Ascending aorta (tissue), 2 donors: ENCODE measurements at regions not wholly inside any gene's neighbourhood (a gene's known extent, or its start where the extent isn't known, plus 50 kb on each side); places are given as distances from the start of the nearest gene placed in this dataset.

Experiments
- DNase-seq, 2 donors: peaks; one replicate each; pipeline ENCODE4 v3.0.0-alpha.2; 2019; ENCODE audit warnings: low spot score in 2 of 2
- H3K27ac ChIP-seq, 2 donors: fragments of 200-600 bp; sonication (generic); one replicate each; pipeline ENCODE4 v1.5.1; 2016 to 2017; ENCODE audit warnings: mild to moderate bottlenecking in 1 of 2
- H3K27me3 ChIP-seq: fragments of 200-600 bp; sonication (generic); one replicate; pipeline ENCODE4 v1.5.1; 2017
- H3K36me3 ChIP-seq, 2 donors: fragments of 200-600 bp; sonication (generic); one replicate each; pipeline ENCODE4 v1.5.1; 2016
- H3K4me1 ChIP-seq, 2 donors: fragments of 200-600 bp; sonication (generic); one replicate each; pipeline ENCODE4 v1.5.1; 2016 to 2017; ENCODE audit warnings: mild to moderate bottlenecking in 1 of 2
- H3K4me3 ChIP-seq, 2 donors: fragments of 200-600 bp; sonication (generic); one replicate each; pipeline ENCODE4 v1.5.1; 2016 to 2017; ENCODE audit warnings: mild to moderate bottlenecking in 1 of 2
- H3K9me3 ChIP-seq, 2 donors: fragments of 200-600 bp; sonication (generic); one replicate each; pipeline ENCODE4 v1.5.1; 2016
- intact Hi-C: fragments of 100-400 bp; cut with DNase I; formaldehyde crosslinking; loops from one replicate; pipeline ENCODE4 v1.15.1; 2023
- TF ChIP-seq, protein P1 (sequence below), 3 experiments: fragments of 200-600 bp in 2 of 3; fragments of 450-650 bp in 1 of 3; sonication (generic) in 2 of 3; IDR thresholded peaks; one replicate each; pipeline ENCODE4 v1.5.1; 2016 to 2019; ENCODE audit warnings: antibody characterized with exemption in 3 of 3, mild to moderate bottlenecking in 1 of 3, moderate library complexity in 1 of 3

DNA sequence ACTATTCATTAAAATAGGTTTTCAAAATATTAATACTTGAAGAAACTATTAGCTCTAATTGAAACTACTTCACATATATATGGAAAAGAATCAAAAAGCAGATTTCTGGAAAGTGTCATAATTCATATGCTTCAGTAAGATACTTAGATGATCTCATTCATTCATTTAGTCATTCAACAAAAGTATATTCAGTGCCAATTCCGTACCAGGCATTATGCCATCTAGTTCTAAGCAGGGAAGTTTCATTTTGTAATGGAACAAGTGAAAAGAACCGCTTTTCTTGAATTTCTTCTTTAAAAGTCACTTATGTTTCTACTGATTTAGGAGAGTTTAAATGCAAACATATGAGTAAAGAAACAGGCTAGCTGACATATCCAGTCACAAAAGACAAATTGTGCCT lies 118.3 kb upstream of the FAM20A start:
- no peaks in the 10 kb centered on the region for H3K9me3 ChIP-seq
- intact Hi-C loops: no loop called here
- H3K4me1 ChIP-seq: no peaks in the 10 kb centered on the region
- H3K36me3 ChIP-seq: no peaks in the 10 kb centered on the region
- no peak overlapping the region for H3K4me3 ChIP-seq
- DNase-seq: no peak
- TF ChIP-seq, protein P1, sequence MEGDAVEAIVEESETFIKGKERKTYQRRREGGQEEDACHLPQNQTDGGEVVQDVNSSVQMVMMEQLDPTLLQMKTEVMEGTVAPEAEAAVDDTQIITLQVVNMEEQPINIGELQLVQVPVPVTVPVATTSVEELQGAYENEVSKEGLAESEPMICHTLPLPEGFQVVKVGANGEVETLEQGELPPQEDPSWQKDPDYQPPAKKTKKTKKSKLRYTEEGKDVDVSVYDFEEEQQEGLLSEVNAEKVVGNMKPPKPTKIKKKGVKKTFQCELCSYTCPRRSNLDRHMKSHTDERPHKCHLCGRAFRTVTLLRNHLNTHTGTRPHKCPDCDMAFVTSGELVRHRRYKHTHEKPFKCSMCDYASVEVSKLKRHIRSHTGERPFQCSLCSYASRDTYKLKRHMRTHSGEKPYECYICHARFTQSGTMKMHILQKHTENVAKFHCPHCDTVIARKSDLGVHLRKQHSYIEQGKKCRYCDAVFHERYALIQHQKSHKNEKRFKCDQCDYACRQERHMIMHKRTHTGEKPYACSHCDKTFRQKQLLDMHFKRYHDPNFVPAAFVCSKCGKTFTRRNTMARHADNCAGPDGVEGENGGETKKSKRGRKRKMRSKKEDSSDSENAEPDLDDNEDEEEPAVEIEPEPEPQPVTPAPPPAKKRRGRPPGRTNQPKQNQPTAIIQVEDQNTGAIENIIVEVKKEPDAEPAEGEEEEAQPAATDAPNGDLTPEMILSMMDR (IDR thresholded peaks at IDR 0.05): no peak
- H3K27me3 ChIP-seq: no peaks in the 10 kb centered on the region
- no peak overlapping the region for H3K27ac ChIP-seq

DNA sequence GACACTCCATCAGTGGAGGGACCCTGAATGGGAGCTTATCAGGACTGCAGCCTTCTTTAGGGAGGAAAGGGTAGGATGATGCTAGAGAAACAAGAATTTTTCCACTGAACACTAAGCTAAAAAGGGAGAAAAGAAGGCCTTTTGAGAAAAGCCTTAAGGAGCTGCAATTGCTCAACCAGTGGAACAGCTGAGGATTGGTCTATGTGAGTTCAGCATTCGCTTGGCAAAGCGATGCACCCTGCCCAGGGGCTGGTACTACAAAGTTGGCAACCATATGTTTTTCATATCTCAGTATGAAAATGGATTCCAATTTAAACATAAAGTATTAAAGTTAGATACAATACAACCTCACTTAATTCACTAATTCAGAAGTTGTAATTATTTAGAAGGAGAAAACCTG lies 117.8 kb upstream of the FAM20A start:
- no peaks in the 10 kb centered on the region for H3K9me3 ChIP-seq
- TF ChIP-seq, protein P1 (IDR thresholded peaks at IDR 0.05): no peak
- intact Hi-C loops: no loop called here

DNA sequence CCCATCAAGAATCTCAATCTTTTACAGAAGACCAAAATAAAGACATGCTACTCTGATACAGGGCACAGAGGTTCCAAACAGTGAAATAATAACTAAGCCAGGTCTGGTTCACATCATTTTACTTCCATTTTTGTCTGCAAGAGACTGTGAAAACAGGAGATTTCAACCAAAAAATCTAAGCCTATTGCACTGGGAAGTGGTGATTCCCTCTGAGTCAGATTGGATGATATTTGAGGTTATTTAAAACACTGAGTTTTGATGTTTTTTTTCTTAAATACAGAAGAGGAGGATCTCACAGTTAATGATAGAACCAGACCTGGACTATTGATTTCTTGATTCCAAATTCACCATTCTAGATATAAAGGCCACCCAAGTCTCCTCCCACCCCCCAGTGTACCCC lies 117.3 kb upstream of the FAM20A start:
- H3K4me1 ChIP-seq: no peaks in the 10 kb centered on the region
- H3K9me3 ChIP-seq: no peaks in the 10 kb centered on the region
- intact Hi-C loops: no loop called here
- DNase-seq: no peak
- H3K36me3 ChIP-seq: no peaks in the 10 kb centered on the region
- H3K4me3 ChIP-seq: no peak overlapping the region
- TF ChIP-seq, protein P1 (IDR thresholded peaks at IDR 0.05): no peak
- H3K27ac ChIP-seq: no peak overlapping the region
- H3K27me3 ChIP-seq: no peaks in the 10 kb centered on the region

More for the DNA sequence above, 117.8 kb upstream of the FAM20A start:
- Histone ChIP-seq H3K36me3 (no peaks in the 10 kb centered on the region), H3K27me3 (no peaks in the 10 kb centered on the region), H3K4me1 (no peaks in the 10 kb centered on the region), H3K27ac (no peak overlapping the region), H3K4me3 (no peak overlapping the region)
- DNase-seq: no peak

DNA sequence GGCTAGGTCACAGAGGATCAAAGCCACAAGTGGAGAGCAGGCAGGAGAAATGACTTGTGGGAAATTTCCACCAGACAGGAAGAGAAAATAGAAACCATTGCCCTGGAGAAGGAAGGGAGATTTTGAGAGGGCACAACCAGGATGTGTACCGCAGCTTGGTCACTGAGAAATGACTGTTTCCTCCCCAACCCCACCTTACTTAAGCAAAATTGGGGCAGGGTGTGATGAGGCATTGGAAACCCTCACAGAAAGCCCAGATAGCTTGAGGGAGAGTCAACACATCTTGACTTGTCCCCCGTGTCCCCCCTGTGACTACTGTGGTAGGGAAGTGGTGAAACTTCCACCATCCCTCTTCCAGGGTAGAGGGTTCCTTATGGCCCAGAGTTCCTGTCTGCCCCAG lies 113.5 kb upstream of the FAM20A start:
- H3K36me3 ChIP-seq: no peaks in the 10 kb centered on the region
- H3K4me3 ChIP-seq: no peak overlapping the region
- H3K27ac ChIP-seq: no peak overlapping the region
- H3K27me3 ChIP-seq: no peaks in the 10 kb centered on the region
- no peak for DNase-seq
- TF ChIP-seq, protein P1 (IDR thresholded peaks at IDR 0.05): no peak
- no peaks in the 10 kb centered on the region for H3K9me3 ChIP-seq
- intact Hi-C loops: no loop called here
- no peaks in the 10 kb centered on the region for H3K4me1 ChIP-seq

DNA sequence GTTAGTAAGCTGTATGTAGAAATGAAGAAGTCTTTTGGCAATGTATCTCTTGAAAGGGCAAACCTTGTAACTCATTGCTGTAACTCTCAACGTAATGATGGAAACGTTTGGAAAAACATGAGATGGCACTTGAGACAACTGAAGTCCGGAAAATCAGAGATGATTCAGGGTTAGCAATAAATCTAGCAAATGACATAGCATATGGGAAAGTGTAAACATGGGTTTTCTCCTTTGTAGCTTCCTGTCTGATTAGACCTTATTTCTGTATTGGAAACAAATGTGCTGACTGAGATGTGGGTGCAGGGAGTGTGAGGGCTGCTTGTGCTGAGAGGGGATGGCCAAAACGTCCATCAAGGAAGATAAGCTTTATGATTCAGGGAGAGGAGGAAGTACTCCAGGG lies 110.7 kb upstream of the FAM20A start:
- H3K36me3 ChIP-seq: no peaks in the 10 kb centered on the region
- H3K27ac ChIP-seq: no peak overlapping the region
- no peaks in the 10 kb centered on the region for H3K4me1 ChIP-seq
- no peak overlapping the region for H3K4me3 ChIP-seq
- TF ChIP-seq, protein P1 (IDR thresholded peaks at IDR 0.05): no peak
- H3K9me3 ChIP-seq: no peaks in the 10 kb centered on the region
- DNase-seq: no peak
- intact Hi-C loops: no loop called here
- H3K27me3 ChIP-seq: no peaks in the 10 kb centered on the region

DNA sequence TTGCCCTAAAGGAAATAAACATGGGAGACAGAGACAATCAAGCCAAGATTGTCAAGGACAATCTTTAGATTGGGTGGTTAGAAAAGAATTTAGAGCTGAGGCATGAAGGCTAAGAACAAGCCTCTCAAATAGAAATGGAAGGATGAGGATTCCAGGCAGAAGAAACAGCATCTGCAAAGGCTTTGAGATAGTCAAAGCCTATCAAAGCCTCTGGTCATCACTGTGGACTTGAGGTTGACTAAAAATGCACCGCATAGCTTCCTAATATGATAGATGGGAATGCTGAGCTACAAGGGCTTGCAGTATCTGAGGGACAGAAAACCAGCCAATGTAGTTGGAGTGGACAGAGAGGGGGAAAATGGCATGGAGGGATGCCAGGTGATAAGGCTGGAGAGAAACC lies 109.8 kb upstream of the FAM20A start:
- no peaks in the 10 kb centered on the region for H3K36me3 ChIP-seq
- no peaks in the 10 kb centered on the region for H3K27me3 ChIP-seq
- no peaks in the 10 kb centered on the region for H3K9me3 ChIP-seq
- no peak for DNase-seq
- TF ChIP-seq, protein P1 (IDR thresholded peaks at IDR 0.05): no peak
- no peak overlapping the region for H3K27ac ChIP-seq
- intact Hi-C loops: no loop called here
- H3K4me3 ChIP-seq: no peak overlapping the region
- H3K4me1 ChIP-seq: no peaks in the 10 kb centered on the region
